ENCODE measurements at regions not wholly inside any gene's neighbourhood (a gene's known extent, or its start where the extent isn't known, plus 50 kb on each side); places are given as distances from the start of the nearest gene placed in this dataset.

DNA sequence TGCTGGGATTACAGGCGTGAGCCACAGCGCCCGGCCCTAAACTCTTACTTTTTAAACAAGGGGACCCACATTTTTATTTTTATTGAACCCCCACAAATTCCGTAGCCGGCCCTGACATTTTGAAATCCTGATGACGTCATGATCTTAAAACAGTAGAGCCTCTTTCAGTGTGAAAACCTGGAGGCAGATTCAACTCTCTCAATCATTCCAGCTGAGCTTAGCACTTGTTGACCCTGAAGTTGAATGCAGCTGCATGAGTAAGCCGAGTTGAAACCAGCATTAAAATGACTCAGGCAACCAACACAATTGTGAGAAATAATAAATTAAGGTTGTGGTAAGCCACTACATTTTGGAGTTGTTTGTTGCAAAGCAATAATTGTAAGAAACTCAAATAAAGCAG is 93.9 kb upstream of the ADGRL4 start:
- TF ChIP-seq, protein P1, sequence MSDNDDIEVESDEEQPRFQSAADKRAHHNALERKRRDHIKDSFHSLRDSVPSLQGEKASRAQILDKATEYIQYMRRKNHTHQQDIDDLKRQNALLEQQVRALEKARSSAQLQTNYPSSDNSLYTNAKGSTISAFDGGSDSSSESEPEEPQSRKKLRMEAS (IDR thresholded peaks at IDR 0.05), result no peak
- TF ChIP-seq CREB1 (IDR thresholded peaks at IDR 0.05; ENCODE audit: low read depth) (no peak), YY1 (IDR thresholded peaks at IDR 0.05; ENCODE audit: low read depth) (no peak), TCF12 (IDR thresholded peaks at IDR 0.05; ENCODE audit: low read depth) (no peak), NFIC (IDR thresholded peaks at IDR 0.05) (no peak), ZBTB7A (IDR thresholded peaks at IDR 0.05; ENCODE audit: low read depth) (no peak), TAF1 (IDR thresholded peaks at IDR 0.05; ENCODE audit: low read depth) (no peak)

GRCh38 chr1:79090985-79091384 is 84.5 kb upstream of the ADGRL4 start:
- TF ChIP-seq EGR1 (IDR thresholded peaks at IDR 0.05) (no peak), TAF1 (IDR thresholded peaks at IDR 0.05; ENCODE audit: low read depth) (no peak), CREB1 (IDR thresholded peaks at IDR 0.05; ENCODE audit: low read depth) (no peak), ZBTB7A (IDR thresholded peaks at IDR 0.05; ENCODE audit: low read depth) (no peak), CEBPB (IDR thresholded peaks at IDR 0.05) (no peak), FOXM1 (IDR thresholded peaks at IDR 0.05; ENCODE audit: borderline replicate concordance, low read depth) (no peak), EP300 (IDR thresholded peaks at IDR 0.05; ENCODE audit: borderline replicate concordance) (no peak), NFIC (IDR thresholded peaks at IDR 0.05) (no peak), YY1 (IDR thresholded peaks at IDR 0.05; ENCODE audit: low read depth) (no peak), TEAD4 (IDR thresholded peaks at IDR 0.05) (no peak), TCF12 (IDR thresholded peaks at IDR 0.05; ENCODE audit: low read depth) (no peak)
- TF ChIP-seq, protein P2, sequence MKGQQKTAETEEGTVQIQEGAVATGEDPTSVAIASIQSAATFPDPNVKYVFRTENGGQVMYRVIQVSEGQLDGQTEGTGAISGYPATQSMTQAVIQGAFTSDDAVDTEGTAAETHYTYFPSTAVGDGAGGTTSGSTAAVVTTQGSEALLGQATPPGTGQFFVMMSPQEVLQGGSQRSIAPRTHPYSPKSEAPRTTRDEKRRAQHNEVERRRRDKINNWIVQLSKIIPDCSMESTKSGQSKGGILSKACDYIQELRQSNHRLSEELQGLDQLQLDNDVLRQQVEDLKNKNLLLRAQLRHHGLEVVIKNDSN (IDR thresholded peaks at IDR 0.05), result no peak
- TF ChIP-seq, protein P3, sequence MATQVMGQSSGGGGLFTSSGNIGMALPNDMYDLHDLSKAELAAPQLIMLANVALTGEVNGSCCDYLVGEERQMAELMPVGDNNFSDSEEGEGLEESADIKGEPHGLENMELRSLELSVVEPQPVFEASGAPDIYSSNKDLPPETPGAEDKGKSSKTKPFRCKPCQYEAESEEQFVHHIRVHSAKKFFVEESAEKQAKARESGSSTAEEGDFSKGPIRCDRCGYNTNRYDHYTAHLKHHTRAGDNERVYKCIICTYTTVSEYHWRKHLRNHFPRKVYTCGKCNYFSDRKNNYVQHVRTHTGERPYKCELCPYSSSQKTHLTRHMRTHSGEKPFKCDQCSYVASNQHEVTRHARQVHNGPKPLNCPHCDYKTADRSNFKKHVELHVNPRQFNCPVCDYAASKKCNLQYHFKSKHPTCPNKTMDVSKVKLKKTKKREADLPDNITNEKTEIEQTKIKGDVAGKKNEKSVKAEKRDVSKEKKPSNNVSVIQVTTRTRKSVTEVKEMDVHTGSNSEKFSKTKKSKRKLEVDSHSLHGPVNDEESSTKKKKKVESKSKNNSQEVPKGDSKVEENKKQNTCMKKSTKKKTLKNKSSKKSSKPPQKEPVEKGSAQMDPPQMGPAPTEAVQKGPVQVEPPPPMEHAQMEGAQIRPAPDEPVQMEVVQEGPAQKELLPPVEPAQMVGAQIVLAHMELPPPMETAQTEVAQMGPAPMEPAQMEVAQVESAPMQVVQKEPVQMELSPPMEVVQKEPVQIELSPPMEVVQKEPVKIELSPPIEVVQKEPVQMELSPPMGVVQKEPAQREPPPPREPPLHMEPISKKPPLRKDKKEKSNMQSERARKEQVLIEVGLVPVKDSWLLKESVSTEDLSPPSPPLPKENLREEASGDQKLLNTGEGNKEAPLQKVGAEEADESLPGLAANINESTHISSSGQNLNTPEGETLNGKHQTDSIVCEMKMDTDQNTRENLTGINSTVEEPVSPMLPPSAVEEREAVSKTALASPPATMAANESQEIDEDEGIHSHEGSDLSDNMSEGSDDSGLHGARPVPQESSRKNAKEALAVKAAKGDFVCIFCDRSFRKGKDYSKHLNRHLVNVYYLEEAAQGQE (IDR thresholded peaks at IDR 0.05; ENCODE audit: low read depth), result no peak
- TF ChIP-seq, protein P1 (IDR thresholded peaks at IDR 0.05), result no peak

- TF ChIP-seq NFIC (IDR thresholded peaks at IDR 0.05), result no peak
- TF ChIP-seq CEBPB (IDR thresholded peaks at IDR 0.05), result no peak
- no peak for TF ChIP-seq TAF1 (IDR thresholded peaks at IDR 0.05; ENCODE audit: low read depth)
- TF ChIP-seq, protein P3 (IDR thresholded peaks at IDR 0.05; ENCODE audit: low read depth), result no peak
- TF ChIP-seq, protein P1 (IDR thresholded peaks at IDR 0.05), result no peak
- TF ChIP-seq EP300 (IDR thresholded peaks at IDR 0.05; ENCODE audit: borderline replicate concordance), result no peak
- no peak for TF ChIP-seq TCF12 (IDR thresholded peaks at IDR 0.05; ENCODE audit: low read depth)
- no peak for TF ChIP-seq EGR1 (IDR thresholded peaks at IDR 0.05)
- TF ChIP-seq FOXM1 (IDR thresholded peaks at IDR 0.05; ENCODE audit: borderline replicate concordance, low read depth), result no peak
- TF ChIP-seq CREB1 (IDR thresholded peaks at IDR 0.05; ENCODE audit: low read depth), result no peak
- no peak for TF ChIP-seq TEAD4 (IDR thresholded peaks at IDR 0.05)
- no peak for TF ChIP-seq RAD21 (IDR thresholded peaks at IDR 0.05; ENCODE audit: low read depth)
- TF ChIP-seq, protein P2 (IDR thresholded peaks at IDR 0.05), result no peak
- TF ChIP-seq YY1 (IDR thresholded peaks at IDR 0.05; ENCODE audit: low read depth), result no peak
Observed at GRCh38 chr1:79089946-79090345, 83.4 kb upstream of the ADGRL4 start.

DNA sequence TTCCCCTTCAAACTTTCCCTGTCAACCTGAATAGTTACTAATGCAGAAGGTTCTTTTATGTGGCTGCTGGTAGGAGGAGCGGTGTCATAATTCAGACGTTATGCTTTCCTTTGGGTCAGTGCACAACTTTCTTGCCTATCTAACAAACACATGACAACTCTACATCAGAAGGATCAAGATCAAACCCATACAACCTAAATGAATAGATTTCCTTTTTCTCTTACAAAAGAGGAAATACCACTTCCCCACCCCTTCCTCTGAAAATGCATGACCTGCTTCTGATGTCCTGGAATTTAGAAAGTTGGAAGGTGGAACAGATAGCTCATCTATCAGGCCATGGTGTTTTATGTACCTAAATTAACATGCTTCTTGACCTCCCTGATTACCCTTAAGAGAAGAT is 75.7 kb upstream of the ADGRL4 start:
- TF ChIP-seq TEAD4 (IDR thresholded peaks at IDR 0.05) (no peak), ZBTB7A (IDR thresholded peaks at IDR 0.05; ENCODE audit: low read depth) (no peak), TCF12 (IDR thresholded peaks at IDR 0.05; ENCODE audit: low read depth) (no peak), CREB1 (IDR thresholded peaks at IDR 0.05; ENCODE audit: low read depth) (no peak), YY1 (IDR thresholded peaks at IDR 0.05; ENCODE audit: low read depth) (no peak), EGR1 (IDR thresholded peaks at IDR 0.05) (no peak), RAD21 (IDR thresholded peaks at IDR 0.05; ENCODE audit: low read depth) (no peak), TAF1 (IDR thresholded peaks at IDR 0.05; ENCODE audit: low read depth) (no peak), CEBPB (IDR thresholded peaks at IDR 0.05) (no peak)
- TF ChIP-seq, protein P1 (IDR thresholded peaks at IDR 0.05), result no peak
- TF ChIP-seq, protein P2 (IDR thresholded peaks at IDR 0.05), result no peak
- TF ChIP-seq, protein P3 (IDR thresholded peaks at IDR 0.05; ENCODE audit: low read depth), result no peak
